GM13976 (cell line): ENCODE measurements at regions not wholly inside any gene's neighbourhood (a gene's known extent, or its start where the extent isn't known, plus 50 kb on each side); places are given as distances from the start of the nearest gene placed in this dataset.
"Not testable (repeated sequence)": the region's sequence is repeated elsewhere in the genome, so short reads cannot be mapped to it uniquely, and the experiment has no call there.

ENCODE experiments used
- DNase-seq: peaks from one replicate; pipeline ENCODE4 v3.0.0; 2012; ENCODE audit warnings: low spot score
- in situ Hi-C: fragments of 300-500 bp; cut with MboI; formaldehyde crosslinking; loops from one replicate; pipeline ENCODE4 v1.12.0; 2022; ENCODE audit warnings: low sequenced_read_pairs, mixed read lengths, inconsistent platforms; ENCODE audit not compliant: unreplicated experiment
- TF ChIP-seq, protein P1 (sequence below): IDR thresholded peaks from 2 replicates; pipeline ENCODE4 v1.5.1; 2012; ENCODE audit warnings: borderline replicate concordance, mild to moderate bottlenecking; ENCODE audit not compliant: insufficient read depth; ENCODE audit errors: extremely low read depth, missing control alignments, control extremely low read depth

DNA sequence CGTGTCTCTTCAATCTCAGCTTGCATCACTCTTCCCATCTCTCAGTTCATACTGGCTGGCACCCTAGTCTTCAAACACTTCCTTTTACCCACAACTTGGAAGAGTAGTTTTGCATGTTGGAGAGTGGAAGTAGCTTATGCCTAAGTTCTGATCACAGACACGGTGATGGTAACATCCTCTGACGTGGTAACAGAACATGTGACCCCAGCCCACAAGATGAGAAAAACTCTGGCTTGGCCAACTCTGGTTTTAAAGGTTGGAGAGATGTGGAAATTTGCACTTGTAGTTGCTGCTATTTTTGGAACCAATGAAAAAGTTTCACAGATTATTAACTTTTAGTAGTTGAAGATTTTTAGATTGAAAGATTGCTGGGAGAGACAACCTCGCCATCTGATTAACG, 155.4 kb upstream of the SLC35G4 start:
- TF ChIP-seq, protein P1, sequence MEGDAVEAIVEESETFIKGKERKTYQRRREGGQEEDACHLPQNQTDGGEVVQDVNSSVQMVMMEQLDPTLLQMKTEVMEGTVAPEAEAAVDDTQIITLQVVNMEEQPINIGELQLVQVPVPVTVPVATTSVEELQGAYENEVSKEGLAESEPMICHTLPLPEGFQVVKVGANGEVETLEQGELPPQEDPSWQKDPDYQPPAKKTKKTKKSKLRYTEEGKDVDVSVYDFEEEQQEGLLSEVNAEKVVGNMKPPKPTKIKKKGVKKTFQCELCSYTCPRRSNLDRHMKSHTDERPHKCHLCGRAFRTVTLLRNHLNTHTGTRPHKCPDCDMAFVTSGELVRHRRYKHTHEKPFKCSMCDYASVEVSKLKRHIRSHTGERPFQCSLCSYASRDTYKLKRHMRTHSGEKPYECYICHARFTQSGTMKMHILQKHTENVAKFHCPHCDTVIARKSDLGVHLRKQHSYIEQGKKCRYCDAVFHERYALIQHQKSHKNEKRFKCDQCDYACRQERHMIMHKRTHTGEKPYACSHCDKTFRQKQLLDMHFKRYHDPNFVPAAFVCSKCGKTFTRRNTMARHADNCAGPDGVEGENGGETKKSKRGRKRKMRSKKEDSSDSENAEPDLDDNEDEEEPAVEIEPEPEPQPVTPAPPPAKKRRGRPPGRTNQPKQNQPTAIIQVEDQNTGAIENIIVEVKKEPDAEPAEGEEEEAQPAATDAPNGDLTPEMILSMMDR: no peak
- no peak for DNase-seq
- in situ Hi-C loops: no loop called here

GRCh38 chr18:11444169-11444568, 165.2 kb upstream of the SLC35G4 start:
- DNase-seq, in situ Hi-C loops: not testable (repeated sequence)

DNA sequence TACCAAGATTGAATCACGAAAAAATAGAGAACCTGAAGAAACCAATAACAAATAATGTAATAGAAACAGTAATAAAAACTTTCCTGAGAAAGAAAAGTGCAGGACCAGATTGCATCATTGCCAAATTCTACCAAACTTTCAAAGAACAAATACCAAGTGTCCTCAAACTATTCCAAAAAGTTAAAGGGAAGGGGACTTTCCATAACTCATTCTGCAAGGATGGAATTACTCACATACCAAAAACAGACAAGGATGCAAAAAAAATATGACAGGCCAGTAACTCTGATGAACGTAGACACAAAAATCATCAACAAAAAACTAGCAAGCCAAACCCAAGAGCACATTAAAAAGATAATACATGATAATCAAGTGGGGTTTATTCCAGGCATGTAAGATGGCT, 172.3 kb upstream of the SLC35G4 start:
- TF ChIP-seq, protein P1: no peak
- no peak for DNase-seq
- in situ Hi-C loops: no loop called here

DNA sequence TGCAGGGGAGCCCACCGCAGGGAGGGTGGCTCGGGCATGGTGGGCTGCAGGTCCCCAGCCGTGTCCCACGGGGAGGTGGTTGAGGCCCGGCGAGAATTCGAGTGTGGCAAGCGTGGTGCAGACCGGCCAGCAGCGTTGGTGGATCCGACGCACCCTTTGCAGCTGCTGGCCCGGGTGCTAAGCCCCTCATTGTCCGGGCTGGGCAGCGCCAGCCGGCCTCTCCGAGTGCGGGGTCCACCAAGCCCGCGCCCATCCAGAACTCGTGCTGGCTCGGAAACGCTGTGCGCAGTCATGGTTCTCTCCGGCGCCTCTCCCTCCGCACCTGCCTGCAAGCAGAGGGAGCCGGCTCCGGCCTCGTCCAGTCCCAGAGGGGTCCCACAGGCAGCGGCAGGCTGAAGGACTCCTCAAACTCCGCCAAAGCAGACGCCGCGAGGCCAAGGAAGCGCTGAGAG, 177.0 kb upstream of the SLC35G4 start:
- no peak for DNase-seq
- TF ChIP-seq, protein P1: no peak
- in situ Hi-C loops: no loop called here

GRCh38 chr18:11429876-11430275, 179.5 kb upstream of the SLC35G4 start:
- in situ Hi-C loops: loop anchor here (10.0 kb wide), 1 partner anchor 65 kb away; no protein-coding TSS in a partner anchor
- no peak for DNase-seq
- TF ChIP-seq, protein P1: no peak

DNA sequence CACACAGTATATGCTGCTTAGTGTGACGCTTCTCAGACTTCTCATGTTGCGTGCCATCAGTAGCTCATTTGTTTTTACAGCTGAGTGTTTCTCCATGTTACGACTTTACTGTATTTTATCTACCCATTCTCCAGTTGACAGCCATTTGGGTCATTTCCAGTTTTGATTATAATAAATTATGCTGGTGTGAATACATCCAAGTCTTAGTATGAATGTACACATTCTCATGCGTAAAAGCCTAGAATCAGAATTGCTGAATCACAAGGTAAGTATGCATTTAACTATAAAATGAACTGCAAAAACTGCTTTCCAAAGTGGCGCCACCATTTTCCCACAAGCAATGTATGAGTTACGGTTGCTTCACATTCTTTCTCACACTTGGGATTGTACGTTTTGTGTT, 184.2 kb upstream of the SLC35G4 start:
- in situ Hi-C loops: loop anchor here (10.0 kb wide), 1 partner anchor 60 kb away; no protein-coding TSS in a partner anchor

GRCh38 chr18:11419338-11419737, 190.1 kb upstream of the SLC35G4 start:
- no peak for DNase-seq
- TF ChIP-seq, protein P1: no peak
- in situ Hi-C loops: no loop called here

More for the DNA sequence above, 184.2 kb upstream of the SLC35G4 start:
- TF ChIP-seq, protein P1: no peak
- DNase-seq: no peak
